ENCODE measurements at regions not wholly inside any gene's neighbourhood (a gene's known extent, or its start where the extent isn't known, plus 50 kb on each side); places are given as distances from the start of the nearest gene placed in this dataset.

- no peak overlapping the region for H3K27ac ChIP-seq (ENCODE audit: low read depth, low read length)
- no peak overlapping the region for H2AFZ ChIP-seq (ENCODE audit: low read depth, low read length, poor library complexity, severe bottlenecking)
- ChIA-PET RAD21 (ENCODE audit: low non-redundant PET in 1 of 2, low total read pairs in 2 of 2, uncharacterized antibody in 2 of 2, unreplicated experiment in 2 of 2) (no interaction called here), CTCF (no interaction called here), POLR2A (no interaction called here)
- no peaks in the 10 kb centered on the region for H3K27me3 ChIP-seq (ENCODE audit: insufficient read depth, low read length)
- no peak for ATAC-seq
- H3K4me2 ChIP-seq (ENCODE audit: low read length), result no peak overlapping the region
- H3K4me1 ChIP-seq (ENCODE audit: control insufficient read depth in 1 of 2, insufficient read depth in 2 of 2, low read length in 2 of 2), result no peaks in the 10 kb centered on the region
- H3K79me2 ChIP-seq (ENCODE audit: insufficient read depth, low read length), result no peaks in the 10 kb centered on the region
- no peak for DNase-seq (ENCODE audit: low read depth, low spot score)
- intact Hi-C loops (cut with micrococcal nuclease), result no loop called here
- H3K4me3 ChIP-seq (replicated peaks in 1 of 2; ENCODE audit: low read depth in 1 of 2, low read length in 2 of 2), result no peak overlapping the region
- H3K9me2 ChIP-seq (ENCODE audit: insufficient read depth), result no peaks in the 10 kb centered on the region
- no peaks in the 10 kb centered on the region for H3K9me3 ChIP-seq (ENCODE audit: control insufficient read depth in 1 of 2, insufficient read depth in 1 of 2, low read depth in 1 of 2, low read length in 2 of 2)
- H3K36me3 ChIP-seq (ENCODE audit: control insufficient read depth in 1 of 2, insufficient read depth in 2 of 2, low read length in 2 of 2), result no peaks in the 10 kb centered on the region
- H4K20me1 ChIP-seq (ENCODE audit: insufficient read depth), result no peaks in the 10 kb centered on the region
- no TSS peak for BruUV-seq (replicated peaks)
- TF ChIP-seq, protein P1, sequence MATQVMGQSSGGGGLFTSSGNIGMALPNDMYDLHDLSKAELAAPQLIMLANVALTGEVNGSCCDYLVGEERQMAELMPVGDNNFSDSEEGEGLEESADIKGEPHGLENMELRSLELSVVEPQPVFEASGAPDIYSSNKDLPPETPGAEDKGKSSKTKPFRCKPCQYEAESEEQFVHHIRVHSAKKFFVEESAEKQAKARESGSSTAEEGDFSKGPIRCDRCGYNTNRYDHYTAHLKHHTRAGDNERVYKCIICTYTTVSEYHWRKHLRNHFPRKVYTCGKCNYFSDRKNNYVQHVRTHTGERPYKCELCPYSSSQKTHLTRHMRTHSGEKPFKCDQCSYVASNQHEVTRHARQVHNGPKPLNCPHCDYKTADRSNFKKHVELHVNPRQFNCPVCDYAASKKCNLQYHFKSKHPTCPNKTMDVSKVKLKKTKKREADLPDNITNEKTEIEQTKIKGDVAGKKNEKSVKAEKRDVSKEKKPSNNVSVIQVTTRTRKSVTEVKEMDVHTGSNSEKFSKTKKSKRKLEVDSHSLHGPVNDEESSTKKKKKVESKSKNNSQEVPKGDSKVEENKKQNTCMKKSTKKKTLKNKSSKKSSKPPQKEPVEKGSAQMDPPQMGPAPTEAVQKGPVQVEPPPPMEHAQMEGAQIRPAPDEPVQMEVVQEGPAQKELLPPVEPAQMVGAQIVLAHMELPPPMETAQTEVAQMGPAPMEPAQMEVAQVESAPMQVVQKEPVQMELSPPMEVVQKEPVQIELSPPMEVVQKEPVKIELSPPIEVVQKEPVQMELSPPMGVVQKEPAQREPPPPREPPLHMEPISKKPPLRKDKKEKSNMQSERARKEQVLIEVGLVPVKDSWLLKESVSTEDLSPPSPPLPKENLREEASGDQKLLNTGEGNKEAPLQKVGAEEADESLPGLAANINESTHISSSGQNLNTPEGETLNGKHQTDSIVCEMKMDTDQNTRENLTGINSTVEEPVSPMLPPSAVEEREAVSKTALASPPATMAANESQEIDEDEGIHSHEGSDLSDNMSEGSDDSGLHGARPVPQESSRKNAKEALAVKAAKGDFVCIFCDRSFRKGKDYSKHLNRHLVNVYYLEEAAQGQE (IDR thresholded peaks at IDR 0.05; ENCODE audit: low read depth), result no peak
- TF ChIP-seq POLR2AphosphoS5 (IDR thresholded peaks at IDR 0.05; ENCODE audit: low read depth, low read length) (no peak), SIN3A (IDR thresholded peaks at IDR 0.05; ENCODE audit: low read depth) (no peak), RAD21 (IDR thresholded peaks at IDR 0.05; ENCODE audit: low read depth) (no peak), EGR1 (IDR thresholded peaks at IDR 0.05; ENCODE audit: low read depth) (no peak), POLR2A (IDR thresholded peaks at IDR 0.05; ENCODE audit: borderline replicate concordance, extremely low read depth, insufficient read depth, insufficient read length) (no peak), ATF3 (IDR thresholded peaks at IDR 0.05) (no peak), SRF (IDR thresholded peaks at IDR 0.05; ENCODE audit: low read depth) (no peak), JUND (IDR thresholded peaks at IDR 0.05) (no peak)
- TF ChIP-seq, protein P2, sequence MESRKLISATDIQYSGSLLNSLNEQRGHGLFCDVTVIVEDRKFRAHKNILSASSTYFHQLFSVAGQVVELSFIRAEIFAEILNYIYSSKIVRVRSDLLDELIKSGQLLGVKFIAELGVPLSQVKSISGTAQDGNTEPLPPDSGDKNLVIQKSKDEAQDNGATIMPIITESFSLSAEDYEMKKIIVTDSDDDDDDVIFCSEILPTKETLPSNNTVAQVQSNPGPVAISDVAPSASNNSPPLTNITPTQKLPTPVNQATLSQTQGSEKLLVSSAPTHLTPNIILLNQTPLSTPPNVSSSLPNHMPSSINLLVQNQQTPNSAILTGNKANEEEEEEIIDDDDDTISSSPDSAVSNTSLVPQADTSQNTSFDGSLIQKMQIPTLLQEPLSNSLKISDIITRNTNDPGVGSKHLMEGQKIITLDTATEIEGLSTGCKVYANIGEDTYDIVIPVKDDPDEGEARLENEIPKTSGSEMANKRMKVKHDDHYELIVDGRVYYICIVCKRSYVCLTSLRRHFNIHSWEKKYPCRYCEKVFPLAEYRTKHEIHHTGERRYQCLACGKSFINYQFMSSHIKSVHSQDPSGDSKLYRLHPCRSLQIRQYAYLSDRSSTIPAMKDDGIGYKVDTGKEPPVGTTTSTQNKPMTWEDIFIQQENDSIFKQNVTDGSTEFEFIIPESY (IDR thresholded peaks at IDR 0.05; ENCODE audit: extremely low read depth, insufficient replicate concordance, low read length), result no peak
- TF ChIP-seq, protein P3, sequence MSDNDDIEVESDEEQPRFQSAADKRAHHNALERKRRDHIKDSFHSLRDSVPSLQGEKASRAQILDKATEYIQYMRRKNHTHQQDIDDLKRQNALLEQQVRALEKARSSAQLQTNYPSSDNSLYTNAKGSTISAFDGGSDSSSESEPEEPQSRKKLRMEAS (IDR thresholded peaks at IDR 0.05), result no peak
- TF ChIP-seq, protein P4, sequence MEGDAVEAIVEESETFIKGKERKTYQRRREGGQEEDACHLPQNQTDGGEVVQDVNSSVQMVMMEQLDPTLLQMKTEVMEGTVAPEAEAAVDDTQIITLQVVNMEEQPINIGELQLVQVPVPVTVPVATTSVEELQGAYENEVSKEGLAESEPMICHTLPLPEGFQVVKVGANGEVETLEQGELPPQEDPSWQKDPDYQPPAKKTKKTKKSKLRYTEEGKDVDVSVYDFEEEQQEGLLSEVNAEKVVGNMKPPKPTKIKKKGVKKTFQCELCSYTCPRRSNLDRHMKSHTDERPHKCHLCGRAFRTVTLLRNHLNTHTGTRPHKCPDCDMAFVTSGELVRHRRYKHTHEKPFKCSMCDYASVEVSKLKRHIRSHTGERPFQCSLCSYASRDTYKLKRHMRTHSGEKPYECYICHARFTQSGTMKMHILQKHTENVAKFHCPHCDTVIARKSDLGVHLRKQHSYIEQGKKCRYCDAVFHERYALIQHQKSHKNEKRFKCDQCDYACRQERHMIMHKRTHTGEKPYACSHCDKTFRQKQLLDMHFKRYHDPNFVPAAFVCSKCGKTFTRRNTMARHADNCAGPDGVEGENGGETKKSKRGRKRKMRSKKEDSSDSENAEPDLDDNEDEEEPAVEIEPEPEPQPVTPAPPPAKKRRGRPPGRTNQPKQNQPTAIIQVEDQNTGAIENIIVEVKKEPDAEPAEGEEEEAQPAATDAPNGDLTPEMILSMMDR (IDR thresholded peaks at IDR 0.05 in 2 of 3, conservative IDR thresholded peaks at IDR 0.05 in 1 of 3; ENCODE audit: borderline replicate concordance in 1 of 3, insufficient read depth in 1 of 3, low read depth in 2 of 3, low read length in 2 of 3), result no peak
- no peak overlapping the region for H3K9ac ChIP-seq (ENCODE audit: low read length)
Measured at GRCh38 chr6:98254624-98255023, 579.8 kb upstream of the POU3F2 start.

All from HCT116 (cell line).